ENCODE measurements at regions not wholly inside any gene's neighbourhood (a gene's known extent, or its start where the extent isn't known, plus 50 kb on each side); places are given as distances from the start of the nearest gene placed in this dataset.

GRCh38 chr5:162474239-162474638 is 406.7 kb downstream of the GABRG2 start:
- no peak for FAIRE-seq
- DNase-seq (ENCODE audit: low spot score in 2 of 2) = no peak

- DNase-seq (ENCODE audit: low spot score in 2 of 2) (no peak), FAIRE-seq (no peak)
Observed at GRCh38 chr5:162484095-162484494, 416.5 kb downstream of the GABRG2 start.

GRCh38 chr5:162484986-162485385 is 417.4 kb downstream of the GABRG2 start:
- no peak for FAIRE-seq
- no peak for DNase-seq (ENCODE audit: low spot score in 2 of 2)

GRCh38 chr5:162485666-162486292 is 418.2 kb downstream of the GABRG2 start:
- DNase-seq (ENCODE audit: low spot score in 2 of 2) = no peak
- FAIRE-seq = no peak

GRCh38 chr5:162487528-162488525 is 420.3 kb downstream of the GABRG2 start:
- FAIRE-seq (no peak), DNase-seq (ENCODE audit: low spot score in 2 of 2) (no peak)

- no peak for DNase-seq (ENCODE audit: low spot score in 2 of 2)
- FAIRE-seq = no peak
Observed at GRCh38 chr5:162496100-162496808, 428.7 kb downstream of the GABRG2 start.

GRCh38 chr5:162497455-162497854 is 429.9 kb downstream of the GABRG2 start:
- no peak for FAIRE-seq
- DNase-seq (ENCODE audit: low spot score in 2 of 2) = no peak

GRCh38 chr5:162502780-162503179 is 435.2 kb downstream of the GABRG2 start:
- DNase-seq (ENCODE audit: low spot score in 2 of 2) (no peak), FAIRE-seq (no peak)

- FAIRE-seq (no peak), DNase-seq (ENCODE audit: low spot score in 2 of 2) (no peak)
Observed at GRCh38 chr5:162503796-162504195, 436.2 kb downstream of the GABRG2 start.

- DNase-seq (ENCODE audit: low spot score in 2 of 2) = no peak
- FAIRE-seq = no peak
Observed at GRCh38 chr5:162512935-162513565, 445.5 kb downstream of the GABRG2 start.

GRCh38 chr5:162514116-162514515 is 446.5 kb downstream of the GABRG2 start:
- FAIRE-seq = no peak

GRCh38 chr5:162520878-162521277 is 453.3 kb downstream of the GABRG2 start:
- no peak for FAIRE-seq
- DNase-seq (ENCODE audit: low spot score in 2 of 2) = no peak

More at GRCh38 chr5:162514116-162514515, 446.5 kb downstream of the GABRG2 start:
- no peak for DNase-seq (ENCODE audit: low spot score in 2 of 2)

- no peak for FAIRE-seq
- no peak for DNase-seq (ENCODE audit: low spot score in 2 of 2)
Observed at GRCh38 chr5:162529209-162529608, 461.6 kb downstream of the GABRG2 start.

- FAIRE-seq = no peak
- no peak for DNase-seq (ENCODE audit: low spot score in 2 of 2)
Observed at GRCh38 chr5:162529886-162530285, 462.3 kb downstream of the GABRG2 start.

- DNase-seq (ENCODE audit: low spot score in 2 of 2) = no peak
- FAIRE-seq = no peak
Observed at GRCh38 chr5:162543437-162543836, 475.9 kb downstream of the GABRG2 start.

GRCh38 chr5:162544905-162545304 is 477.3 kb downstream of the GABRG2 start:
- FAIRE-seq = no peak
- no peak for DNase-seq (ENCODE audit: low spot score in 2 of 2)

- no peak for DNase-seq (ENCODE audit: low spot score in 2 of 2)
- no peak for FAIRE-seq
Observed at GRCh38 chr5:162550236-162550635, 482.7 kb downstream of the GABRG2 start.

- FAIRE-seq = no peak
Observed at GRCh38 chr5:162558120-162558519, 490.5 kb downstream of the GABRG2 start.

GRCh38 chr5:162567644-162568043 is 500.1 kb downstream of the GABRG2 start:
- FAIRE-seq = no peak
- no peak for DNase-seq (ENCODE audit: low spot score in 2 of 2)

More at GRCh38 chr5:162558120-162558519, 490.5 kb downstream of the GABRG2 start:
- DNase-seq (ENCODE audit: low spot score in 2 of 2) = no peak

- FAIRE-seq = no peak
- no peak for DNase-seq (ENCODE audit: low spot score in 2 of 2)
Observed at GRCh38 chr5:162573758-162574157, 506.2 kb downstream of the GABRG2 start.

Measured in frontal cortex (tissue), 3 donors.